Fibroblast of the conjunctiva (primary cell): ENCODE measurements at regions not wholly inside any gene's neighbourhood (a gene's known extent, or its start where the extent isn't known, plus 50 kb on each side); places are given as distances from the start of the nearest gene placed in this dataset.

Experiments used
- DNase-seq: peaks from one replicate; pipeline ENCODE4 v3.0.0-alpha.2; 2010; ENCODE audit warnings: low read depth

GRCh38 chr4:18566970-18567799 is 545.6 kb upstream of the LCORL start:
- no peak for DNase-seq

- DNase-seq = no peak
These were observed 537.9 kb upstream of the LCORL start for GRCh38 chr4:18559492-18559891.

DNA sequence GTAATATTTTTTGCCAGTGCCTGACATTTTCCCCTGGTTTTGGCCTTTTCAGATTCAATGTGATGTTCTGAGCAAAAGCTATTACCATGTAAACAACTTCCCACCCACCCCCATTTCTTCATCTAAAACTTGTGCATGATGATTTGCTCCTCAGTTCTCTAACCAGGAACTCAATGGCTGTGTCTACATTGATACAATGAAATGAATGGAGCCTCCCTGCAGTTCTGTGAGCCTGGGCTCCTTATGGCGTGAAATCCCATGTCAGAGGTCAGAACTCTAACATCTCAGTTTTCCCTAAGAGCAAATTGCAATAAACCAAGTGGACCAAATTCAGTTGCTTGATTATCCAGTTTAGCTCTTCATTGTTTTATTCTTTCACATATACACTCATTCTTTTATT is 534.8 kb upstream of the LCORL start:
- no peak for DNase-seq

GRCh38 chr4:18540349-18540748 is 518.8 kb upstream of the LCORL start:
- DNase-seq = no peak

GRCh38 chr4:18538121-18538520 is 516.6 kb upstream of the LCORL start:
- DNase-seq = no peak

DNA sequence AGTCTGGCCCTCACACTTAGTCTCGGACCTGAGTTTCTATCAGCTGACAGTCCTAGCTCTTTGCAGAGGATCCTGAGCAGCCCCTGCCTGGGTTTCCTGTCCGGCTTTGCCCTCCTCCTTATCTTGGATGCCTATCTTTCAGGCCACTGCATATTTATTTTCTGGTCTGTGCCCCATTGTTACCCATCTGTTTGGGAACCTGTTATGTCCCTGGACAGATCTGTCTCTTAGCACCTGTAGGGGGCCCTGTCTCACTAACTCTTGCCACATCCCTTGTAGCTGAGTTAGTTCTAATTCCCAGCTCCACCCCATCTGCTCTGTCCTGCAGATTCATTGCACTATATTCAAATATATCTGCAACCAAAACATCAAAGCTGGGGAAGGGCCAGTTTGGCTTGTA is 514.9 kb upstream of the LCORL start:
- DNase-seq = no peak

- DNase-seq = no peak
These were observed 514.4 kb upstream of the LCORL start for GRCh38 chr4:18535948-18536347.

DNA sequence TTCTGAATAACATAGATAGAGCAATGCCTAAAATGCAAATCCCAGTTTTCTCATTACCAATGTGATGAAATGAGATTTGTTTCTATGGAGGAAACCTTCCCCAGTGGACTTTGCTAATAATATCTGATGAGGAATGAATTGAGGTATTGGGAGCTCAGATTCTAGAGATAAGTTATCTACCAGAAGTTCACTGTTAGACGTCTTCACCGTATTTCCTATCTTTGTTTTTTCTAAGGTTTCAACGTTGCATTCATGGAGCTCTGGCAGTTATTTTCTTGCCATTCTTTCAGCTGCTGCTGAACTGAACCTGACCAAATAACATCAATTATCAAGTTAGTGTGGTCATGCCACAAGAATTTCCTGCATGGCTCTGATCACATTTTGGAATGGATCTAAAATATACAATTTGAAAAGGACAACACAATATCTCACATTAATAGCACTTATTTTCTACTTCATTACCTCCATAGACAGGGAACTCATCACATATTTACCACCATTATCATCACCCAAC is 511.8 kb upstream of the LCORL start:
- DNase-seq = no peak

DNA sequence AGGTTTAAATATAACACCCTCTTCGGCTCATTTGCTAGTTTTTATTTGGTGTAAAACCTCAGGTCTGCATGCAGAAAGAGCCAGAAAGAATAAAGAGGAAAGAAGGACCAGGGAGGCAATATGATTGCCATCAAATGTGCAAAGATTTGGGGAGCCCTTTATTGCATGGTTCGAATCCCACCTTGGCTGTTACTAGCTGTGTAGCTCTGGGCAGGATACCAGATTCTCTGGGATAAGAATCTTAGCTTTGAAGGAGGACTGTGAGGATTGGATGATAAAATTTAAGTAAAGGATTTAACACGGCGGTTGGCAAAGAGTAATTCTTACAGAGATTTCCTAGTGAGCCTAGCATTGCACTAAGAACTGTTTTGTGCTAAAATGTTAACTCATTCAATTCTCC is 510.2 kb upstream of the LCORL start:
- no peak for DNase-seq

- DNase-seq = no peak
These were observed 507.9 kb upstream of the LCORL start for GRCh38 chr4:18529482-18529881.

GRCh38 chr4:18524667-18525066 is 503.1 kb upstream of the LCORL start:
- no peak for DNase-seq

GRCh38 chr4:18518098-18518497 is 496.5 kb upstream of the LCORL start:
- no peak for DNase-seq

GRCh38 chr4:18513861-18514260 is 492.3 kb upstream of the LCORL start:
- DNase-seq = no peak

- DNase-seq = no peak
These were observed 491.2 kb upstream of the LCORL start for GRCh38 chr4:18512718-18513117.

- DNase-seq = no peak
These were observed 490.2 kb upstream of the LCORL start for GRCh38 chr4:18511727-18512126.

GRCh38 chr4:18508786-18509185 is 487.2 kb upstream of the LCORL start:
- DNase-seq = no peak

DNA sequence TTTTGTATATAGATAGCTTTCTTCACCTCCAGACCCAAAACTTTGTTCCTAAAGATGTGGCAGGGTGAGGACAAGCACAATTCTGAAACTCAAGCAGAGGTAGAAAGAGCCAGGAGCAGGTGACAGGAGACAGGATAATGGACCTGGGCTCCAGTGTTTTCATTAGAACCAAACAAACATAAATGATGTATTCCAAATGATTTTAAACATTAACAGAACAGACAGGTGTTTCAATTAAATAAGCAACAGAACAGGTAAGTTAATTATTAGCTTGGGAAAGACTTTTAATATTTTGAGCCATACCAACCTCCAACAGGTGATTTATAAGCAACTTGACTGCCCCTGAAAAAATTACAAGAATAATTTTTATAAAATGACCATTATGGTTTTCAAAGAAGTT is 459.4 kb upstream of the LCORL start:
- no peak for DNase-seq

- DNase-seq = no peak
These were observed 458.8 kb upstream of the LCORL start for GRCh38 chr4:18480342-18480741.

DNA sequence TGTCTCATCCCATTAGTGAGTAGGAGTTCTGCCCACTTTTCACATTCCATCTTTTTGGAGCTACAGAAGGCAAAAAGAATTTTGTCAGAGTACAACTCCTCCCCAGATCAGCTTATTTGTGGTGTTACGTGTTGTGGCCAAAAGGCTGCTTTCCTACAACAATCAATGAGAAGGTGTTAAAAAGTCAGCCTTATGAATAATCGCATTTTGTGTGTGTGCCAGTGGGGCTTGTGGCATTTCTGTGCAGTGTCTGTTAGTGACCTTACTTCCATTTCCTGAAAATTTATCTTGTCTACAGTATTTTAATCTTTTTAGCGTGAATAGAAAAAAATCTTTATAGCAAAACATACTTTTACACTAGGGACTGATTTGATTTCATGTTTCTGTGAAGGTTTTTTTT is 458.3 kb upstream of the LCORL start:
- no peak for DNase-seq

DNA sequence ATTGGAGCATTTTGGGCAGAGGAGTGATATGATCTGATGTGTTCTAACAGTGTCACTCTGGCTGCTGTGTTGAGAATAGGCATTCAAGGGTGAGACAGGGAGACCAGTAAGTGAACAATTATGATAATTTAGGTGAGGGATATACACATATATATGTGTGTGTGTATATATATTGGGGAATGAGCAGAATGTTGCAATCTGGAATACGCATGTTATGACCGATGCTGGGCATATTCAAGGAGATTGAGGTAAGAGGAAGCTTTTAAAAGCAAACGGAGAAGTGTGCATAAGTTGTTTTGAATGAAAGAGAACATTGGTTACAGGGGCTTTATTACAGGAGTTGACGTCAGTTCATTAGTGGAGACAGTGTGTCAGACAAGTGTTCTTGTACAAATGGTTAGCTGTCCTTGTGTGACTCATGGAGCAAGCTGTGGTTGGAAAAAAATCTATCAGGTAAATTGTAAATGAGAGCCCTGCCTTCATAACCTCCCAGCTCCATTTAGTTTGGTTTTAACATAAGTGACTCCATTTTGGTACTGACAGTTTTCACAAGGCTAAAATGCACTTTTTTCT is 442.5 kb upstream of the LCORL start:
- no peak for DNase-seq

DNA sequence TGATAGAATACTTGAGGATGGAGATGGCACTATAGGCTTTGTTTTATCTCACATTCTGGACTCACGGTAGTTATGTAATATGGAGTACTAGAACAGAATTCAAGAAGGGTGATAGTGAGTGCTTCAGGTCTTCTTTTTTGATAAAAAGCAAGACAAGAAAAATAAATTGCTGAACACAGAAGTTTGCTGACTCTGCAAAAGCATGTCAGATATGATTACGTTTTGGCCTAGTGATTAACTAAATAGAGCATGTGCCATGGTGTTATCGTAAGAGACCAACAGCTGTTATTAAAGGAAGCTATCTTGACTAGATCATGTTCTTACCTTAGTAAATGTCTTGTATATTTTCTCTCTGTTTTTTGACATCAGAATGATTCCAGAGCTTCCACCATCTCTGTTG is 436.9 kb upstream of the LCORL start:
- no peak for DNase-seq

DNA sequence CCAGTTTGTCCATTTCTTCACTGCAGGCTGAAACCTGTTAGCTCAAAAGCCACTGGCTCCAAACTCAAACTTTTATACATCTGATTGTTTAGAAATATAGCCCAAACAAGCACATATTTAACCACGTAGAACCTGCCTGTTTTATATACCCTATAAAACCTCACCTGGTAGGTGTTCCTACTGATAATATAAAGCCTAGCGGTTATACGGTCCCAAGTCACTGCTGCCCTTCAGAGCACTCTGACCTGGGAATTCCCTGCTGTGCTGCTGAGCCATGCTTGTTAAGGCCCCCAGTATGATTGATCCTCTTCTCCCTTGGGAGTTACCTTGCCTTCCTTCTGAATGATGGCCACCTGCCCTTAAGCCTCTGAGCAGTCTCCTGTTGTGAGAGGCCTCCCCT is 432.8 kb upstream of the LCORL start:
- DNase-seq = no peak

- DNase-seq = no peak
These were observed 423.6 kb upstream of the LCORL start for GRCh38 chr4:18445110-18445509.

- no peak for DNase-seq
These were observed 422.7 kb upstream of the LCORL start for GRCh38 chr4:18444206-18444605.
